GM21576 (cell line): ENCODE measurements at regions not wholly inside any gene's neighbourhood (a gene's known extent, or its start where the extent isn't known, plus 50 kb on each side); places are given as distances from the start of the nearest gene placed in this dataset.
A peak's percentile ranks its signal among the peaks of the same experiment; 100 is the strongest.

Experiments used
- ATAC-seq: cut with Tn5 transposase; IDR thresholded peaks from one replicate; pipeline ENCODE4 v1.9.1; 2021; ENCODE audit warnings: mild to moderate bottlenecking, moderate library complexity; ENCODE audit not compliant: unreplicated experiment

- ATAC-seq: no peak
Observed at GRCh38 chr10:131620904-131621303, 279.9 kb upstream of the PPP2R2D start.

DNA sequence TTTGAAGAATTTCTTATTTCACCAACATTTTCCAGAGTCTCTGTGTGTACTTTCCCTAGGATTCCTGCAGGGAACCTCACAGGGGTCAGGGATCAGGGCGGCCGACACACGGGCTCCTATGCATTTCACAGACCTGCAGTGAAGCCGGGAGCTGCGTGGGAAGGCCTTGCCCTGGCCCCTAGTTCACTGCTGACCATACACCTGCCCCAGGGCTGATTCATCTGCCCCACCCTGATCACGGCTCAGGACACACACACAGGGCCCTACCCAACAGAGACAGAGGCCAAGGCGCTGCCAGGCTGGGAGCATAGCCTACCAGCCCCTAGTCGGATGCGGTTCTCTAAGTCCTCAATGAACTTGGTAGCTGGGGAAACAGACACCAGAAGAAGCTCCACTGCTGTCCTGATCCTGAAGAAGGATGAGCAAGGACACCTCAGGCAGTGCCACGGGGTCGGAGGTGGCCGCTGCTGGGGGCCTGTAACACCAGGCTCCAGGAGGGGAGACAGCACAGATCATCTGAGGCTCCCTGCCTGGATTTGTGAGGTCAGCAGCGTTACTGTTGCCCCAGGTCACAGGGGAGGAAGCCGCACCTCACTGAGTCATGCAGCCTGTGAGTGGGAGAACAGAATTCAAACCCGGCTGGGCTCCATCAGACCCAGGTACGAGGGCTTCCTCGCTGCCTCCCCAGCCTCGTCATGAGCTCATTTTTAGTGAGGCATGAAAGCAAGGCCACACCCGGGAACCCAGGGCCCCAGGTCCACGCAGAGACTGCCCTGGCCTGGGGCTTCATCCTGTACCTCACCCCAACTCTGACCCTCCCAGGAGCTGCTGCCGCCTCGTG, 278.8 kb upstream of the PPP2R2D start:
- ATAC-seq: no peak

DNA sequence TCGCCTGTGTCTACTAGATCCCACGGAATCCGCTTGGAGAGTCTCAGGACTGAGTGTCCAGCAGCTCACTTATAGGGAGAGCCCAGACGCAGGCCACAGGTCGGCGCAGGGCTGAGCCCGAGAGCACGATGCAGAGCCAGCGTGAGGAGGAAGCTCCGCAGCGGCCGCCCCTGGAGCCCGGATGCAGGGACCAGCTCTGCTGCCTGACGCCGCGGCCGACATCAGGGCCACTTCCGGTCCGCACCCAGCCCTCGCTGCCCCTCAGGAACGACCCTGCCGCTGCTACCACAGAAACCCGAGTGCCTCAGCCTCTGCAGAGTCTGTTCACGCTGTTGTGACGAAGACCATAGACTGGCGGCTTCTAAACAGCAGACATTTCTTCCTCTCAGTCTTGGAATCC, 275.8 kb upstream of the PPP2R2D start:
- ATAC-seq: no peak

GRCh38 chr10:131626274-131626673, 274.5 kb upstream of the PPP2R2D start:
- no peak for ATAC-seq

DNA sequence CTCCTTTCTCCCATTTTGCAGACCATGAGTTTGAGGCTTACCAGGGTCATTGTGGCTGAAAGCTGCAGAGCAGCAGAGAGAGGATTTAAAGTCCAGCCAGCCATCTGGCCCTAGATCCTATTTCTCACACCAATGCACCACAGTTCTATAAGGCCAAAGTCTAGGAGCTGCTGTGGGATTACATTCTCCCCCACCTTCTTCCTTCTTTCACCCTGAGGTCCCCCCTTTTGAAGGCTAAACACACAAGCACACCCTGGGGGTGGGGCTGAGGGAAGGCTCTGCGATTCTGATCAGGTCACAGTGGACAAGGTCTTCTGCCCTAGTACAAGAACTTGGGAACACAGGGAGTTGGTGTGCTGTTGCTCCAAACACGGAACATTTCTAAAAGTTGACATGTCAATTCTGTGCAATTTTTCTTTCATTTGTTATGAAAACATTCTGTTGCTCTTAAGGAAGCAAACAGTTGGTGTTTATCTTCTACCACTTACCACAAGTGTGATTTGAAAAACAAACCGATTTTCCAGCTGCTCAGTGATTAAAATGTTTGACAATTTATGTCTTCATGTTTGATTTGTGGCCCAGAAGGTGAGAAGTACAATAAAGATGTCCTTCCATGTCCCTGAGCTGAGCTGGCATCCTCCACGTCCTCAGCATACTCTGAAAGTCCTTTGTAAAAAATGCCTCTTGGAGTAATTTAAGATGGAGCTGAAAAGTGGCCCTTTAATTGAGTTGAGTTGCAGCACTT, 271.6 kb upstream of the PPP2R2D start:
- no peak for ATAC-seq

GRCh38 chr10:131630772-131631258, 270.0 kb upstream of the PPP2R2D start:
- no peak for ATAC-seq

DNA sequence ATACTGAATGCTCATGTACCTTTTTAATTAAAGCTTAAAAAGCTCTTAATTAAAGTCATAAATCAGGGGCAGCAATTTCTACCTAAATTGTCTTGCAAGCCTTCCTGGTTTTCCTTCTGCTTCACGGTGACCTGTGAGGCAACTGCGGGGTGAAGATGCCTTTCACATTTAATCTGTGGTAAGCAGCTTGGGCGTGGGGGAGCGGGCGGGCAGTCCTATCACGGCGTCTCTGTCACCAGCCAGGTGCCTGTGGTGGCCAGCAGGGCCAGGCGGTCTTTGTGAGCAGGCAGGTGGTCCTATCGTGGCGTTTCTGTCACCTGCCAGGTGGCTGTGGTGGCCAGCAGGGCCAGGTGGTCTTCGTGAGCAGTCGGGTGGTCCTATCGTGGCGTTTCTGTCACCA, 269.2 kb upstream of the PPP2R2D start:
- ATAC-seq: no peak

GRCh38 chr10:131635564-131636015, 265.2 kb upstream of the PPP2R2D start:
- ATAC-seq: no peak

GRCh38 chr10:131636116-131636515, 264.7 kb upstream of the PPP2R2D start:
- no peak for ATAC-seq

DNA sequence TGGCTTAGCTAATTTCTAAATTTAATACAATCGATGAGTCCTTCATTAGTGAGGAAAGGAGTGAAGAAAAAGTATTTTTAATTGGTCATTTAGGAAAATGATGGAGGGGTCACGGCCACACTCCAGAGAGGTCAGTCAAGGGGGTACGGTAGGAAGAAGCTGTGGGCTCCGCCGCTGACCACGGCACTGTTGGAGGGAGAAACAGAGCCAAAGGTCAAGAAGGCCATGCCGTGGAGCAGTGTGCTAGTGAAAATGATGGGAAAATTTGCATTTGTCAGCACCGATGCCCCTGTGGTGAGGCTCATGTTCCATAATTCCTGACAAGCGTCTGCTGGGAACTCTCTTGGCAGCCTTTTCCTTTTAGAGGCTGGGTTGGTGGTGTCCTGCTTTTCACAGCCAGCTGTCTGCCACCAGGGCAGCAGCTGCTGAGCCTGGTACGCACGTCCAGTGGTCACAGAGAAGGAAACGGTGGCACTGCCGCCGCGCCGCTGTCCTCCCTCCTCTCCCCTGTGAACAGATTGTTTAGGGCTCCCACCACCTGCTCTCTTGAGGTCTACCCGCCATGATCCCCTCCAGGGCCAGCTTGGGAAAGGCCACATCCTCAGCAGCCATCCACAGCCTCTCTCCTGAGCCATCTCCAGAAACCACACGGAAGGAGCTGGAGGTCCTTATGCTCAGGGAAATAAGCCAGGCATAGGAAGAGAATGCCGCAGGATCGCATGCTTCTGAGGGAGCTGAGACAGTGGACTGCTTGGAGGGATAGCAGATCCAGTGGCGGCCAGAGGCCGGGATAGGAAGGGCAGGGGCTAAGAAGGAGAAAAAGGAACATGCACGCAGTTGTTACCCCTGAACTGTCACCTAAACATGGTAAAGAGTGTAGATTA, 263.7 kb upstream of the PPP2R2D start:
- no peak for ATAC-seq

DNA sequence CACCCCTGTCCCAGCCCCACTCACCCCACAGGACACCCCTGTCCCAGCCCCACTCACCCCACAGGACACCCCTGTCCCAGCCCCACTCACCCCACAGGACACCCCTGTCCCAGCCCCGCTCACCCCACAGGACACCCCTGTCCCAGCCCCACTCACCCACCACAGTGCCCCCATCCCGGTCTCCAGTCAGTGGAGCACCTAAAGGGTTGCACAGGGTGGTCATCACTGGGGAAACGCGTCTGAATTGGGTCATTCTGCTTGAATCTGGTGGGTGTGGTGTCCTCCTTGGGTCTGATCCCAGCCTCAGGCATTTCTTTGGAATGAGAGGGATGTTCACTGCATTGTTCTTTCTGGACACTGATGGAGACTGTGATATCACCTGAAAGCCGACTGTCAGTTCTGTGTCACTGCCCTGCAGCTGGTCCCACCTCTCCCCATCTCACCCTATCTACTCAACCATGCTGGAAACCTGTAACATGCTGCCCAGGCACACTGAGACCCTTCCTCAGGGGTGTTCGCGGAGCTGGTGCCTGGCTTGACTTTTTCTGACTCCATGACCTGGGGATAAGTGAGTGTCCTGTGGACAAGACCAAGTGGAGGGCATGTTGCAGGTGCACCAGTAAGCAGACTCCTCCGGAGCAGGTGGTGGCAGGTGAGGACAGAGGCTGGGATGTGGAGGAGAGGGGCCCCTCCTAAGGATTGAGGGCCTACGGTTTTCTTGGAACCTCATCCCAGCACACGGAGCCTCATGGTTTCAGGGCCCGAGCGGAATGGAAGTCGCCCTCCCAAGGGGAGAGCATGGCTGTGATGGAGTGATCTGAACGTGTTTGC, 262.5 kb upstream of the PPP2R2D start:
- no peak for ATAC-seq

DNA sequence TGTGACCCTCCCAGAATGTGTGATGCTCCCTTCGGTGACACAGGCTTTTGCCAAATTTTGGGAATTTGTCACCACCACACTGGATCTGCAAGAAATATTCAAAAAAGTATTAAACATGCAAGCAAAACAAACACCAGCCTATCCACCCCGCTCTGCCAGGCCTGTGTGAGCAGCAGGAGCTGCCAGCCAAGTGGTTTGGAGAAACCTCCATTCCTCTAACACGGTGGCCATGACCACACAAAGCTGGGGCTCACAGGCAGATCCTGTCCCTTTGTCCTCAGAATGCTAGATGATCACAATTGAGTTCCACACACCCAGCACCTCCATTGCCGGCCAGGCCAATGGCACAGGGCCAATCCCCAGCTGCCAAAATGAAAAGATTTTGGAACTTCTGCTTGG, 261.9 kb upstream of the PPP2R2D start:
- no peak for ATAC-seq

DNA sequence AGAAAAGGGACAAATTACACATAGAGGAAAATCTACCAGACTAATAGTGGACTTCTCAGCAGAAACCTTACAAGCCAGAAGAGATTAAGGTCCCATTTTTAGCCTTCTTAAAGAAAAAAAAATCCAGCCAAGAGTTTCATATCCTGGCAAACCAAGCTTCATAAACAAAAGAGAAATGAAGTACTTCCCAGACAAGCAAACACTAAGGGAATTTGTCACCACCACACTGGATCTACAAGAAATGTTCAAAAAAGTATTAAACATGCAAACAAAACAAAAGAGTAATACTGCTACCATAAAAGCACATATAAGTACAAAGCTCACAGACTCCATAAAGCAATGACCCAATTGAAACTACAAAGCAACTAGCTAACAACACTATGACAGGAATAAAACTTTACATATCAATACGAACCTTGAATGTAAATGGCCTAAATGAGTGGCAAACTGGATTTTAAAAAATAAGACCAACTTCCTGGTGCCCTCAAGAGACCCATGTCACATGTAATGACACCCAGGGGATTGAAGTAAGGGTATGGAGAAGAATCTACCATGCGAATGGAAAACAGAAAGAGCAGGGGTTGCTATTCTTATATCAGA, 260.7 kb upstream of the PPP2R2D start:
- no peak for ATAC-seq

DNA sequence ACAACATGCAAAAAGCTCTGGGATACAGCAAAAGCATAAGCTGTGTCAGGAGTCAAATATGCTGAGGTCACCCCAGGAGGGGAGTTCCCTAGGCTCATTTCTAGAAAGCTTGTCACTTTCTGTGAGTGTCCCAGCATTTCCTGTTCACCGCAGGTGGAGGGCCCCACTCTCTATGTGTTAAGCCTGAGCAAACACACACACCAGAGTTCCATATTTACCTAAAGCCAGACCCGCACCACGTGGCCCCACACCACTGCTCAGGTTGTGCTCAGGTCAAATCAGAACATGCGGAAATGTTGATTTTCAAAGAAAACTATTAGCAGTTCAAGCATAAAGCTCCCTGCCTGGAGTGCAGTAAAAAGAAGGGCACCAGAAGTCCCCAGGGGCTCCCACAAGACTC, 259.6 kb upstream of the PPP2R2D start:
- peak; percentile 99 for ATAC-seq

- ATAC-seq: no peak
Observed at GRCh38 chr10:131641898-131642297, 258.9 kb upstream of the PPP2R2D start.

GRCh38 chr10:131642966-131643365, 257.8 kb upstream of the PPP2R2D start:
- no peak for ATAC-seq

GRCh38 chr10:131644289-131644688, 256.5 kb upstream of the PPP2R2D start:
- ATAC-seq: no peak

- ATAC-seq: no peak
Observed at GRCh38 chr10:131644864-131645658, 255.7 kb upstream of the PPP2R2D start.

GRCh38 chr10:131645756-131646155, 255.1 kb upstream of the PPP2R2D start:
- no peak for ATAC-seq
